Ovary (tissue), 3 donors: ENCODE measurements at regions not wholly inside any gene's neighbourhood (a gene's known extent, or its start where the extent isn't known, plus 50 kb on each side); places are given as distances from the start of the nearest gene placed in this dataset.

Source experiments
- POLR2A ChIP-seq: fragments of 450-650 bp; IDR thresholded peaks from one replicate; pipeline ENCODE4 v1.6.1; 2017; ENCODE audit warnings: antibody characterized with exemption, mild to moderate bottlenecking, moderate library complexity
- TF ChIP-seq, protein P1 (sequence below), 3 donors: fragments of 450-650 bp in 2 of 3; fragments of 200-600 bp in 1 of 3; IDR thresholded peaks; one replicate each; pipeline versions ENCODE4 v1.5.1 to v1.8.0; 2016 to 2022; ENCODE audit warnings: antibody characterized with exemption in 3 of 3, mild to moderate bottlenecking in 1 of 3
- donor health status: DM: no; HTN: no; CAD: no.

DNA sequence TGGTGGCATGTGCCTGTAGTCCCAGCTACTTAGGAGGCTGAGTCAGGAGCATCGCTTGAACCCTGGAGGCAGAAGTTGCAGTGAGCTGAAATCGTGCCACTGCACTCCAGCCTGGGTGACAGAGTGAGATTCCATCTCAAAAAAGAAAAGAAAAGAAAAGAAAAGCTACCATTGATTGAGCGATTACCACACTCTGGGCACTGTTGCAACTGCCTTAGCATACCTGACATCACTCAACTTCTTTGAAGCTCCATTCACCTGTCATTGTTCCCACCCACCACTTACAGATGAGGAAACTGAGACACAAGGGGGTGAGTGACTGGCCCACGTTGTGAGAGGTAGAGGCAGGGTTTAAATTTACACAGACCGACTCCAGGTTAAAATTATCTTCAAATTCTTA, 442.1 kb upstream of the SULF2 start:
- TF ChIP-seq, protein P1, sequence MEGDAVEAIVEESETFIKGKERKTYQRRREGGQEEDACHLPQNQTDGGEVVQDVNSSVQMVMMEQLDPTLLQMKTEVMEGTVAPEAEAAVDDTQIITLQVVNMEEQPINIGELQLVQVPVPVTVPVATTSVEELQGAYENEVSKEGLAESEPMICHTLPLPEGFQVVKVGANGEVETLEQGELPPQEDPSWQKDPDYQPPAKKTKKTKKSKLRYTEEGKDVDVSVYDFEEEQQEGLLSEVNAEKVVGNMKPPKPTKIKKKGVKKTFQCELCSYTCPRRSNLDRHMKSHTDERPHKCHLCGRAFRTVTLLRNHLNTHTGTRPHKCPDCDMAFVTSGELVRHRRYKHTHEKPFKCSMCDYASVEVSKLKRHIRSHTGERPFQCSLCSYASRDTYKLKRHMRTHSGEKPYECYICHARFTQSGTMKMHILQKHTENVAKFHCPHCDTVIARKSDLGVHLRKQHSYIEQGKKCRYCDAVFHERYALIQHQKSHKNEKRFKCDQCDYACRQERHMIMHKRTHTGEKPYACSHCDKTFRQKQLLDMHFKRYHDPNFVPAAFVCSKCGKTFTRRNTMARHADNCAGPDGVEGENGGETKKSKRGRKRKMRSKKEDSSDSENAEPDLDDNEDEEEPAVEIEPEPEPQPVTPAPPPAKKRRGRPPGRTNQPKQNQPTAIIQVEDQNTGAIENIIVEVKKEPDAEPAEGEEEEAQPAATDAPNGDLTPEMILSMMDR (IDR thresholded peaks at IDR 0.05): no peak
- no peak for TF ChIP-seq POLR2A
